Omental fat pad (tissue), 3 donors: ENCODE measurements at regions not wholly inside any gene's neighbourhood (a gene's known extent, or its start where the extent isn't known, plus 50 kb on each side); places are given as distances from the start of the nearest gene placed in this dataset.

Experiments
- ATAC-seq: fragments of 150-250 bp; one replicate; pipeline ENCODE4 v1.9.1; 2016; ENCODE audit warnings: mild to moderate bottlenecking, moderate library complexity; ENCODE audit not compliant: low FRiP score
- DNase-seq: peaks from one replicate; pipeline ENCODE4 v3.0.0-alpha.2; 2019; ENCODE audit warnings: low spot score
- TF ChIP-seq, protein P1 (sequence below), 3 donors: fragments of 450-650 bp; IDR thresholded peaks; one replicate each; pipeline ENCODE4 v1.5.1; 2016 to 2017; ENCODE audit warnings: antibody characterized with exemption in 3 of 3, mild to moderate bottlenecking in 3 of 3, moderate library complexity in 2 of 3

GRCh38 chr2:47226923-47227220 is 50.6 kb upstream of the CALM2 start:
- ATAC-seq (no peak), DNase-seq (no peak)
- TF ChIP-seq, protein P1, sequence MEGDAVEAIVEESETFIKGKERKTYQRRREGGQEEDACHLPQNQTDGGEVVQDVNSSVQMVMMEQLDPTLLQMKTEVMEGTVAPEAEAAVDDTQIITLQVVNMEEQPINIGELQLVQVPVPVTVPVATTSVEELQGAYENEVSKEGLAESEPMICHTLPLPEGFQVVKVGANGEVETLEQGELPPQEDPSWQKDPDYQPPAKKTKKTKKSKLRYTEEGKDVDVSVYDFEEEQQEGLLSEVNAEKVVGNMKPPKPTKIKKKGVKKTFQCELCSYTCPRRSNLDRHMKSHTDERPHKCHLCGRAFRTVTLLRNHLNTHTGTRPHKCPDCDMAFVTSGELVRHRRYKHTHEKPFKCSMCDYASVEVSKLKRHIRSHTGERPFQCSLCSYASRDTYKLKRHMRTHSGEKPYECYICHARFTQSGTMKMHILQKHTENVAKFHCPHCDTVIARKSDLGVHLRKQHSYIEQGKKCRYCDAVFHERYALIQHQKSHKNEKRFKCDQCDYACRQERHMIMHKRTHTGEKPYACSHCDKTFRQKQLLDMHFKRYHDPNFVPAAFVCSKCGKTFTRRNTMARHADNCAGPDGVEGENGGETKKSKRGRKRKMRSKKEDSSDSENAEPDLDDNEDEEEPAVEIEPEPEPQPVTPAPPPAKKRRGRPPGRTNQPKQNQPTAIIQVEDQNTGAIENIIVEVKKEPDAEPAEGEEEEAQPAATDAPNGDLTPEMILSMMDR (IDR thresholded peaks at IDR 0.05): no peak

GRCh38 chr2:47226132-47226922 is 50.0 kb upstream of the CALM2 start:
- no peak for ATAC-seq
- no peak for DNase-seq
- TF ChIP-seq, protein P1 (IDR thresholded peaks at IDR 0.05): no peak
